ENCODE measurements at regions not wholly inside any gene's neighbourhood (a gene's known extent, or its start where the extent isn't known, plus 50 kb on each side); places are given as distances from the start of the nearest gene placed in this dataset.

- no peak for DNase-seq
These were observed 142.9 kb downstream of the ASCL1 start for GRCh38 chr12:103100257-103100831.

GRCh38 chr12:103102225-103102744 lies 144.8 kb downstream of the ASCL1 start:
- no peak for DNase-seq

- no peak for DNase-seq
These were observed 148.6 kb downstream of the ASCL1 start for GRCh38 chr12:103105971-103106597.

- DNase-seq, result no peak
These were observed 152.4 kb downstream of the ASCL1 start for GRCh38 chr12:103109861-103110260.

GRCh38 chr12:103114296-103115055 lies 157.0 kb downstream of the ASCL1 start:
- no peak for DNase-seq

GRCh38 chr12:103128862-103129501 lies 171.5 kb downstream of the ASCL1 start:
- DNase-seq, result no peak

GRCh38 chr12:103130564-103130963 lies 173.1 kb downstream of the ASCL1 start:
- DNase-seq, result no peak

- DNase-seq, result no peak
These were observed 181.1 kb downstream of the ASCL1 start for GRCh38 chr12:103138538-103138937.

GRCh38 chr12:103139876-103140275 lies 182.4 kb downstream of the ASCL1 start:
- no peak for DNase-seq

GRCh38 chr12:103140286-103140685 lies 182.8 kb downstream of the ASCL1 start:
- no peak for DNase-seq

GRCh38 chr12:103144278-103144677 lies 186.8 kb downstream of the ASCL1 start:
- DNase-seq, result no peak

- no peak for DNase-seq
These were observed 203.1 kb downstream of the ASCL1 start for GRCh38 chr12:103160622-103161021.

GRCh38 chr12:103161582-103162362 lies 204.3 kb downstream of the ASCL1 start:
- no peak for DNase-seq

- no peak for DNase-seq
These were observed 209.5 kb downstream of the ASCL1 start for GRCh38 chr12:103166949-103167348.

- no peak for DNase-seq
These were observed 215.1 kb downstream of the ASCL1 start for GRCh38 chr12:103172447-103173112.

GRCh38 chr12:103175625-103176024 lies 218.2 kb downstream of the ASCL1 start:
- DNase-seq, result no peak

- DNase-seq, result no peak
These were observed 220.3 kb downstream of the ASCL1 start for GRCh38 chr12:103177639-103178255.

GRCh38 chr12:103178366-103179080 lies 221.0 kb downstream of the ASCL1 start:
- DNase-seq, result no peak

GRCh38 chr12:103181366-103182152 lies 224.1 kb downstream of the ASCL1 start:
- no peak for DNase-seq

GRCh38 chr12:103182299-103182698 lies 224.8 kb downstream of the ASCL1 start:
- DNase-seq, result no peak

Data from NCI-H748 treated with DMSO at 0.1 percent for 48 hours (cell line).